ENCODE measurements at regions not wholly inside any gene's neighbourhood (a gene's known extent, or its start where the extent isn't known, plus 50 kb on each side); places are given as distances from the start of the nearest gene placed in this dataset.
"Not testable (repeated sequence)": the region's sequence is repeated elsewhere in the genome, so short reads cannot be mapped to it uniquely, and the experiment has no call there.

DNA sequence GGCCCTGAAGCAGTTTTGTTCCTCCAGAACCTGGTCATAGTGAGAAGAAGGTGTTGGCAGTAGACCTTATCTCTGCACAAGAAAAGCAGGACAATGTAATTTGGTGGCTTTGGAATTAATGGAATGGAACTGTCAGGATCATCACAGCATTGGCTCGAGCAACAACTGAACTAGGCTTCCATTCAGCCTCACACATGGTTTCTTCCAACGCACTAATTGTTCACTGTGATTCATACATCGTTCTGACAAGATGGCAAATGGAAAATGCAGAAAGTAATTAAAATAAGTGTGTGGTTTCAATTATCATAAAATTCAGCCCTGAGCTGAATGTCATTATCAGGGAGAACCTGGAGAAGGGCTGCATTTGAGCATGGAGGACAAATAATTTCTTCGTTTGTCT lies 80.6 kb downstream of the MFSD1 start:
- no peak for DNase-seq (ENCODE audit: low read depth in 3 of 3)

DNA sequence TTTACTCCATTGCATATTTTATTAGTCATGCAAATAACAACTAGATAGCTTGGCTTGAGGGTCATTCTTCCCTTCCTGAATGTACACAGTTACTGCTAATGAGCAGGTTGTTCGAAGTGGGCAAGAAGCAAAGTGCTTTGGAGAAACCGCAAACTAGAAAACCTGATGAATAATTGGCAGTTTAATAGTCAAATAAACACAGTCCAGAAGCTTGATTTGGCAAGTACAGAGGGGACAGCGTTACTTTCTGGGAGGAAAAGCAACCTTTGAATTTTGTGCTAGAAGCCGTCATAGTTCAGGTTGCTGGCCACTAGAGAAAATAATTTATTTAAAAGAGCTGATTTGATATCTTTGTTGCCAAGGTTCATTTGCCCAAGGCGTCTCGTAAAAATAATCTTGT lies 94.9 kb downstream of the MFSD1 start:
- DNase-seq (ENCODE audit: low read depth in 3 of 3) = no peak

DNA sequence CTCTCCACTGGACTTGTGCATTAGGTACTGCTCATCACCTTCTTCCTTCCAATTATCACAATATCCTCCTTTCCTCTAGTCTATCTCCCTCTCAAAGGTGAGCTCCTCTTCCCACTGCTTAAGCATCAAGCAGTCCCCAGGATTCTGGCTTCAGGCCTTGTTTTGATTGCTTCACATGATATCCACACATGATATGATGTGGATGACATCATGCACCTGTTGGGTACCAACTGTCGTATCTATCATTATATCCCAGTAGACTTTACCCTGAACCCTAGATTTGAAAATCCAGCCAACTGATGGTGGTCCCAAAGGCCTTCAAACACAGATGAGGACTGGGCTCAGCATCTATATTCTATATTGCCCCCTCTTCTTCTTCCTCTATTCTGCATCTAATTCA lies 104.9 kb downstream of the MFSD1 start:
- no peak for DNase-seq (ENCODE audit: low read depth in 3 of 3)

DNA sequence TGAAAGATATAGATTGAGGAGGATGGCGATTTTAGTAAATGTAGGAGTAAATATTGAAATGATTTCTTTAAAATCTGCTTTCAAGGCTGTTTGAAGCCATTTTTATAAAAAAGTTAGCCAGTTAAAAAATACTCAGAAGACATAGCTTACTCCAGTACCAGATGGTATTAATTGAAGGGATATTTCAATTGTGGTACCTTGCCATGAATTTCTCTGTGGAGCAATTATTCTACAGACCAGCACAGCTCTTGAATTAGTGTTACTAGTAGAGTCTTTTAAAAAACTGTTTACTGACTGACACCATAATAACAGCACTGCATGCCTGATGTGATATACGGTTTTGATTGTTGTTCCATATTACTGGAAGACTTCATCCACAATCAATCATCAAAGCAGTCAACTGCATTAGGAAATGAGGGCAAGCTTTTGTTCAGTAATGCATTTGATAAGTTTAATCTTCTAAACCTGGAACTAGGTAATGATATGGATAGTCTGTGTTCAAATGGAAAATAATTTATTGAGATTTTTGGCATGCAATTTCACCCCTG lies 106.4 kb downstream of the MFSD1 start:
- no peak for DNase-seq (ENCODE audit: low read depth in 3 of 3)

DNA sequence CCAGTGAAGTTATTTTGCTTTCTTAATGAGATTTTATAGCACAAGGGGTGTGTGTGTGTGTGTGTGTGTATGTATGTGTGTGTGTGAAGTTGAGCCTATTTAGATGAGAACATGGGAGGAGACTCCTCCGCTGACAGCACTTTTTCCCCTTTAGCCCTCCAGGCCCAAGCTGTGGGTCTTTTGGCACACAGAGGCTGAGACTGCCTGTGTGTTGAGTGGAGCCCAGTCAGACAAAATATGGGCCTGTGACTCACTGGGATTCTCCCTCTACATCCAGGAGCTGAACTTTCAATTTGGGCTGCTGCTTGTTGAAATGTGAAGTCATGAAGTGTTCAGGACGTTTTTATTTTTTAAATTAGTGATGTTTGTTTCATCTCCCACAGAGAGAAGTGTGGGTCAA lies 108.0 kb downstream of the MFSD1 start:
- no peak for DNase-seq (ENCODE audit: low read depth in 3 of 3)

DNA sequence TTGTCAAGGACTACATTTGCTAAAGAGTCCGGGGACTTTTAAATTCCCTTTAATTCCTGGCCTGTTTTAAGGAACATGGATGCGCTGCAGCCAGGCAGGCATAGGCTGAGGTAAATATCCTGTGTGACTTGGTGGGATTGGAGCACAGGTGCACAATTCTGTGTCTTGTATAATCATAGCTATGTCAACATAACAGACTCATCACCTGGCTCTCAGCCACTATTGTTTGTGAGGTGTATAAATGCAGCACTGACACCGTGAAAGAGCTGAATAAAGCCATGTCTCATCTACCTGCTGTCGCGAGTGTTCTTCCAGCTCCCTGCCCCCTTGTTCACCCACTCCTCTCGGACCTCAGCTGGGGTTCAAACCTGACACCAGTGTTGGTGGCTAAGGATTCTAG lies 109.7 kb downstream of the MFSD1 start:
- no peak for DNase-seq (ENCODE audit: low read depth in 3 of 3)

DNA sequence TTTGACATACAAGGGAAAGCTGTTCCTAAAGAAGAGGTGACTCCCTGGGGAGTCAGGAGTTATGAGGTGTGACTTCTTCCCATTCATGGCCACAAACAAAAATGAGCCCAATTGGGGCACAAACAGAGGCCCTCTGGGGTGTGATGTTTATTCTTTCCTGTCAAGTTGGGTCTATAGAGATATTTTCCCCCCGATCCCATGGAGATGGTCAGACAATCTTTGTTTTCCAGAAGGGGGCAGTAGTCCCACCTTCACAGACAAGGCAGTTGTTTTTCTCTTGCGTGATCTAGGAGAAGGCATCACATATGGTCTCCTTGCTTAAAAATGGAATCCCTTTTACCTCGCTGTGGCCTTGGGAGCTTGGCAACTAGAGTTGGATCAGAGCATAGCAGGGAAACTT lies 110.3 kb downstream of the MFSD1 start:
- DNase-seq (ENCODE audit: low read depth in 3 of 3) = no peak

DNA sequence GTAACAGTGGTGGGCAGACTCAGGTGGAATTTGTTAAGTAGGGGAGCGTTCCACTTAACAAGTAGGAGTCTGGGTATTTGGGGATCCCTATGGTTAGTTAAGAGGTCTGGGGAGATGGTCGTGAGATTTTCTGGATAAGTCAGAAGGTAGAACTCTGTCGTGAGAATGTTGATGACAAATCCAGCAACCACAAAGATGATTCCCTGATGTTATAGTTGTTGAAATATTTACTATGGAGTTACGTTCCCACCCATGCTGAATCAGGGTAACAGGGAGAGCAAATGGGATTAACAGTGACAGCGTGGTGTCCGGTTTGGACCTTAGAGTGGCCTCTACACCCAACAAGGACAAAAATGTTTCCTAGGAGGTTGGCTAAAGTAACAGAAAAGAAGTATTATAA lies 110.8 kb downstream of the MFSD1 start:
- no peak for DNase-seq (ENCODE audit: low read depth in 3 of 3)

DNA sequence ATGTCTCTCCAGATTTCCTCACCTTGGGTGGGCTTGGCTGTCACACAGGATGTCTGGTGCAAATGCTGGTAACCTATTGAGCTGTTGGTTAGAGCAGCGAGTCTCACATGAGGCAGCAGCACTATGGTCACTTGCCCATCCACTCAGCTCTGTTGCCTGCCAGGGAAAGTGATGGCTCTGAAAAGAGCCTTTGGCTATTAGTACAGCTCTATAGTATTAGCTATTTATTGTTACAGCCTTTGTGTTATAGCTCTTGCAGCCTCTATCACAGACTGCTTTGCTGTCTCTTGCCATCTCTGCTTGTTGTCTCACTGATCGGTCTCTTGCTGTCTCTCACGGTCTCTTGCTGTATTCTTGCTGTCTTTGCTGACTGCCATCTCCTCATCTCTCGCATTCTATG lies 114.3 kb downstream of the MFSD1 start:
- DNase-seq (ENCODE audit: low read depth in 3 of 3) = no peak

DNA sequence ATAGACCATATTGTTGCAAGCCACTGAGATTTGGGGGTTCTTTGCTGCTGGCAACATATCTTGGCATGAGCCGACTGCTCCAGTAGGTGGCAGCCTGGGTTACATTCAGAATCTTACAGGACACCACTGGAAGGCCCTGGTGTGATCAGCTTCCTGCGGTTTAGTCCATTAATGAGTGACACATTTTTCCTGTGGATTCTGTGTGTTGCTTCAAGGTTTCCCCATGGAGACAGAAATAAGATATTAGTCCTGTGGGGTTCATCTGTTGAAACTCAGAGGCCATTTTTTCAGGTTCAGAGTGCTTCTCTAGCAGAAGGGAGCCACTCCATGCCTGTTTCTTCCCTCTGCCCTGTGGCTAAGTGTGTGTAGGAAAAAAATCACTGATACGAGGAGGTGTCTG lies 116.2 kb downstream of the MFSD1 start:
- peak in 1 of 3 experiments; percentile 4 for DNase-seq (ENCODE audit: low read depth in 3 of 3)

DNA sequence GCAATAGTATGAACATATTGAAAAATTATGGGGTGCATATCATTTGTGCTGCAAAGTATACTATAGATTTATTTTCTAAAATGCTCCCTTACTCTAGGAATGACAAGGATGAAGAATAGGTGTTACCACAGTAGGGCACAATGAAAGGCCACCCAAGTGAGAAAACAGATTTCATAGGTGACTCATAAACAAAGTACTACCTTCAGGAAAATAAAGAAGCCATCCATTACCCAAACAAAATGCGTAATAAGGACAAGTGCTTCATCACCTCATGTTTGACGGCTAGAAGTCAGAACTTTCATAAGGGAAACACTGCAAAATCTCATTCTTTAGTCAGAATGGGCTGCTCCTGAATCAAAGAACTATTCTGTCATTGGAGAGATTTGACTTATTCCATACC lies 116.6 kb downstream of the MFSD1 start:
- DNase-seq (ENCODE audit: low read depth in 3 of 3) = no peak

DNA sequence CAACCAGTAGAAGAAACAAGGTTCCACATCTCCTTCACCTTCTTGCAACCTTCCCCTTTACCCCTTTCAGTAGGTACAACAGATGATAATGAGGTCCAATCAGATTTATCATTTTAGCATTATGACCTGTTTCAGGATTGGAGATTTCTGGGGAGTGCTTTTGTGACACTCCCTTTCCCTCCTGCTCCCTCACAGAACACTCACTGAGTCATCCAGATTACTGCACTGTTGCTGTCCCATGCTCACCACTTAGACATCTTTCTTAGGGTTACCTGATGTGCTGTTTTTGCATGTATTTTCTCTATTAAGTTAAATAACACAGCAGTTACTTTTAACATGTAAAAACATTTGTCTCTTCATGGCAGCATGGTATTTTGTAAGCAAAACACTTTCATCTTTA lies 118.5 kb downstream of the MFSD1 start:
- no peak for DNase-seq (ENCODE audit: low read depth in 3 of 3)

DNA sequence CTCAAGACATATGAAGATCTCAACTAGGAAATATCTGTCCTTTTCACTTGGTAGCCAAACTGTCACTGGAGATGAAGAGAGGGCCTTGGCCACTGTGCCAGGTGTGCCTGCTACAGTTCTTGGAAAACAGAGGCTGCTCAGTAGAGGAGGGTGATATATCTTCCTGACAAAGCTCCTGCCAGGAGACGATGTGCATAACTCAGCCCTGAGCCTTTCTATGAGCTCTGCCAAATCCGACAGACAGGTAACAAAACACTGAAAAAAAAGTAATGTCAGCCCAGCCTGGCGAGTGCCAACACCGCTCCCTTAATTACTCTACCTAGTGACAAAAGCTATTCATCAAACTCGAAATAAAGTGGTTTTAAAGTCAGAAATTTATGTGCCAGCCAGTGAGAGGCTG lies 123.2 kb downstream of the MFSD1 start:
- no peak for DNase-seq (ENCODE audit: low read depth in 3 of 3)

DNA sequence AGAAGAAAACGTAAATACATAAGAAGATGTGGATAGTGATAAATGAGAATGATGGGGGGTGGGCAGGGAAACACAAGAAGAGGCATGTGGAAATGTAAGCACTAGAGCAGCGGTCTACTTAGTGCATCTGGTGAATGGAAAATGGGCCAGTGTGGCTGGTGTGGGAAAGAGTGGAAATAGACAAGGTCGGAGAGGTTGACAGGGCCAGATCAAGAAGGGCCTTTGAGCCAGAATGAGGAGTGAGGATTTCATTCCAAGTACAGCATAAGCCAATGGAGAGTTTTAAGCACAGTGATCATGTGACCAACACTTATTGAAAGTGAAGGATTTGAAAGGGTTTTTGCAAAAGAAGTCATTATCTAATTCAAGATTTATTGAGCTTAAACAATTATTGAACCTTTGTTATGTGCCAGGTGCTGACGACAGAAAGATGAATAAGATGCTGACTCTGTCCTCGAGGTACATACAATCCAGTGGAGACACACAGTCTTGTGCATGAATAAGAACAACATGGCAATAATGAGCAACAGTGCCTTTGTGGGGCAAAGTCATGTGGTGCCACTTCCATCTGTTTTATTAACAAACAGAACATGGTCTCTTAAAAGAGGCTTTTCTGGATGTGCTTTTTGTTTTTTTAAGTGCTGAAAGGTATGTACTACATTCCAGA lies 124.1 kb downstream of the MFSD1 start:
- DNase-seq (ENCODE audit: low read depth in 3 of 3) = no peak

DNA sequence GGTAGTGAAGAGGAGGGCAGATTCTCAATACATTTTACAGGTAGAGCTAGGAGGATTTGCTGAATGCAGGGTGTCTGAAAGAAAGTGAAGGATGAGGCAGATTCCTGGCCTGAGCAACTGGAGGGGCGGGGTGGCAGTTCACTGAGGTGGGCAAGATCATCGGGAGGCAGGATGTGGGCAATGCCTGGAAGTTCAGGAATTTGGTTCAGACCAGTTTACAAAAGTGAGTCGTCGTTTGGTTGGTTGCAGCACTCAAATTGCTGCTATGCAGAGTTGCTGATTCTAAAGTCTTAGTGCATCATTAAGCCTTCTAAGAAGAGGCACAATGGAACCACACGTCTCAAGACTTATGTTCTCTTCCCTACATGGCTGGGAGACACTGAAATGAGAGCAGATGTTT lies 134.0 kb downstream of the MFSD1 start:
- no peak for DNase-seq (ENCODE audit: low read depth in 3 of 3)

DNA sequence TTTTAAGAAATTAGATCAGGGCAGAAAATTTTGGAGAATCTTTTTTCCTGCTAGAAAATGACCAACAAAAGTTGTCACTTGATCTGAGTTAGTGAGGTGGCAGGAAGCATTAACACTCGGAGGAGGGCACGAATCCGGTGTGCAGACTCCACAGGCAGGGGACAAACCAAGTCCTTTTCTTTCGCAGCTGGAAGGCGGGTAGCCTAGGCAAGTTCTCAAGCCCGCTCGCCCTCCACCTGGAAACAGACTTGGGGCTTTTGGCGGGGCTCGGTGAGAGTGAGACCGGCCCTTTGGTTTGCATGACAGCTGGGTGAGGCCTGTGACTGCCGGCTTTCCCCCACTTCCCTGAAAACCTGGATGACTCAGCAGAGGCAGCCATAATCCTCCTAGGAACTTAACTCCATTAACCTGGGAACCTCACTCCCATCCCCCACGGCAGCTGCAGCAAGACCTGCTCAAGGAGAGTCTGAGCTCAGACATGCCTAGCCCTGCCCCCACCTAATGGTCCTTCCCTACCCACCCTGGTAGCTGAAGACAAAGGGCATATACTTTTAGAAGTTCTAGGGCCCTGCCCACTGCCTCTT lies 134.8 kb downstream of the MFSD1 start:
- DNase-seq (ENCODE audit: low read depth in 3 of 3) = no peak

DNA sequence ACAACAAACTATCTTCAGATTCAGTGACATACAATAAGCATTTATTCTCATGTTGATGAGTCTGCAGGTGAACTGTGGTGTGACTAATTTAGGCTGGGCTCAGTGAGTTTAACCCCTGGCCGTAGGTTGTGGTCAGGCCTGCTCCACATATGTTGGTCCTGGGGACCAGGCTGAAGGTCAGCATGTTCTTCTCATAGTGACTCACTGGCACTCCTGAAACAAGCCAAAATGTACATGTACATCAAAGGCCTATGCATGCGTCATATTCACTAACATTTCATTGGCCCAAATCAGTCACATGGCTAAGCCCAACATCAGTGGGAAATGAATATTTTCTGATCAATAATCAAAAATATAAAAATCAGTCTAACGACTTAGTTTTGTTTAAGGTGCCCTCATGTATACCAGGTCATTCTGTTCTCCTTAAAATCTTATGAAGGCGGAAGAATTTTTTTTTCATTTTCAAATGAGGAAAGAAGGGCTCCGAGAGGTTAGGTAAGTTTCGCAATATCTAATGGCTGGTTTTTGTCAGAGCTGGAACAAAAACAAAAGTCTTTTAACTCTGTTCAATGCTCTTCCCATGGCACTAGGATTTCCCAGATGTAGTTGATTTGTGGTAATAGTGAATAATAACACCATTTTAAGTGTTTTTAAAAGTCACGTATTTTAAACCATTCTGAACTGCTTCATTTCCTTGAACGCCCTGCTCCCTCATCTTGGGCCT lies 148.5 kb downstream of the MFSD1 start:
- no peak for DNase-seq (ENCODE audit: low read depth in 3 of 3)

DNA sequence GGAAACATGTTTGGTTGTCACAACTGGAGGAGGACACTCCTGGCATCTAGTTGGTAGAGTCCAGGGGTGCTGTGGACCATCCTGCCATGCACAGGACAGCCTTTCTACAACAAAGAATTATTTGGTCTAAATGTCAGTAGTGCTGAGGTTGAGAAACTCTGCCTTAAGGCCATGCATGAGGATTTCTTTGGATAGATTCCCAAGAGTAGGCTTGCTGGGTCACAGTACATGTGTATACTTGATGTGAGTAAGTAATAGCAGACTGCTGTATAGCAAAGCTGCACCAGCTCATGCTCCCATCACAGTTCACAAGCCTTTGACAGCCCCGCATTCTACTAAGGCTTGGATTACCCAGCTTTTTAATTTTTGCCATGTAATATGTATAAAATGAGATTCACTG lies 151.3 kb downstream of the MFSD1 start:
- no peak for DNase-seq (ENCODE audit: low read depth in 3 of 3)

DNA sequence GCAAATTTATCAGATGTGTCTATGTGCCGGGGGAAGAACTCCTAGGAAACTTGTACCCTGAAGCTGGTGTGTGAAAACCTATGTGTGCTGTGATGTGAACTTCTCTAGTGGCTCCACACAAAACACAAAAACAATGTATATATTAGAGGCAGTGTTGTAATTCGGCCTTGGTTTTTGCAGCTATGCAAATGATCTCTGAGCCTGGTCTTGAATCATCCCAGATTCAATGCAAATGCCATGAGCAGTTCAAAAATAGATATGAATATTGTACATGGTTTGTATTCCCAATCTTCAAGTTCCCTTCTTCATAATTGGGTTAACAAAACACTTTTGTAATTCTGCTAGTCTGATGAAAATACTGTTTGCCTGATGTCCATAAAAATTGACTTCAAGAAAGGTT lies 152.6 kb downstream of the MFSD1 start:
- no peak for DNase-seq (ENCODE audit: low read depth in 3 of 3)

DNA sequence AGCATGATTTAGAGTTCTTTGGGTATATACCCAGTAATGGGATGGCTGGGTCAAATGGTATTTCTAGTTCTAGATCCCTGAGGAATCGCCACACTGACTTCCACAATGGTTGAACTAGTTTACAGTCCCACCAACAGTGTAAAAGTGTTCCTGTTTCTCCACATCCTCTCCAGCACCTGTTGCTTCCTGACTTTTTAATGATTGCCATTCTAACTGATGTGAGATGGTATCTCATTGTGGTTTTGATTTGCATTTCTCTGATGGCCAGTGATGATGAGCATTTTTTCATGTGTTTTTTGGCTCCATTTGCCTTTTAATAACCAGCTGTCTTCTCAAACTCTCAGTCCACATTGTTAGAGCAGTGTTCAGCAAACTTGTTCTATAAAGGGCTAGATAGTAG lies 155.9 kb downstream of the MFSD1 start:
- not testable (repeated sequence) for DNase-seq (ENCODE audit: low read depth in 3 of 3)

DNA sequence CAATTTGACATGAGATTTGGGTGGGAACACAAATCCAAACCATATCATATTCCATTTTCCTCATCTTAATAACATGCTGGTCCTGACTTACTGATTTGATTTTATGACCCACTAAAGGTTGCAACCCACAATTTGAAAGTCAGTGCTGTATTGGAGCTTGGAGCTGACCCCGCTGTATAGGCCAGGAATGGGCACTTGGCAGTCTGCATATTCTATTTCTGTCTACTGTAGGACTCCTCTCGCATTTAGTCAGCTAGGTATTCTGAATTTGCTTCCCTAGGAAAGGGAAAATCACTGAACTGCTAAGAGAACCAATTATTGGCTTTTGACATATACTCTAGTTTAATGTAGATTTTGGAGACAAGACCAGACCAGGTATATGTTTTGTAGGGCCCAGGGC lies 157.0 kb downstream of the MFSD1 start:
- DNase-seq (ENCODE audit: low read depth in 3 of 3) = no peak

DNA sequence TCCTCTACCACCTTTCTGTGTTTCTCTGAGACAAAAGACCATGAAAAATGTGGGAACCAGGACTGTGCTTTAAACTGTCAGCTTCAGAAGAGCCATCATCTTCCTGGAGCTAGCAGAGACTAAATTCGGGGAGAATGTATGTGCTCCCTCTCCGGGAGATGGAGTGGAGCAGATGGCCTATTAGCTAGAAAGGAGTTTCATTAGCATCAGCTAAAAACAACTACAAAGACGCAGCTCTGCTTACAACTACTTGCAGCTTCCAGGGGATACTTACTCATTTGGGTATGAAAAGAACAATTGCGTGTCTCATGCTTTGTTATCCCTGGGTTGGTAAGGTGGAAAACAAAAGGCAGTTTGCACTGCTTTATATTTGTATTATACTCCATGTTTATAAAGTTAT lies 159.6 kb downstream of the MFSD1 start:
- DNase-seq (ENCODE audit: low read depth in 3 of 3) = no peak

DNA sequence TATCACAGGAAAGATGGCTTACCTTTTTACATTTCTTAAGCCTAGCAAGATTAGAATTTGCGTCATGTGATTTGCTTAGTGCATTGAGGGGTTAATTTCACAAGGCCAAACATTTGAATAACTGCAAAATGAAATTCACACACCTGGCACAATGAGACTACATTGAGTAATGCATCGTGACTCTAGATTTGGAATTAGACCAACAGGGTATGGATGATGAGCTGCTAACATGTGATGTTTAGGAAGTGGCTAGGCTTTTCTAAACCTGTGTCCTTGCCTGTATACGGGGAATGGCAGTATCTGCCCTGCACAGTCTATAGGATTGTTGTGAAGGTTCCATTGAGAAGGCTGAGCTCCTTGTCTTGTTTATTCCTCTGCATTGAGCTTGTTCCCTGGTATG lies 160.1 kb downstream of the MFSD1 start:
- no peak for DNase-seq (ENCODE audit: low read depth in 3 of 3)

Data from stimulated activated CD4-positive, alpha-beta T cell treated with anti-CD3 and anti-CD28 coated beads, TNF-alpha, amount 100 ng/mL, for 24 hours (primary cell).